Neuronal stem cell (in vitro differentiated cells): ENCODE measurements at regions not wholly inside any gene's neighbourhood (a gene's known extent, or its start where the extent isn't known, plus 50 kb on each side); places are given as distances from the start of the nearest gene placed in this dataset.
"Not testable (repeated sequence)": the region's sequence is repeated elsewhere in the genome, so short reads cannot be mapped to it uniquely, and the experiment has no call there.

Experiments used
- DNase-seq: peaks from one replicate; pipeline ENCODE4 v3.0.0-alpha.2; 2013; ENCODE audit warnings: low spot score
- H2AFZ ChIP-seq: one replicate; pipeline ENCODE4 v1.6.1; 2013; ENCODE audit warnings: mild to moderate bottlenecking, low read length, inconsistent platforms
- H2AK5ac ChIP-seq: 2 replicates; pipeline ENCODE4 v1.6.1; 2013; ENCODE audit warnings: low read depth, mild to moderate bottlenecking, inconsistent platforms, low read length, moderate library complexity, mixed read lengths
- H2BK120ac ChIP-seq: 2 replicates; pipeline ENCODE4 v1.6.1; 2013; ENCODE audit warnings: low read depth, mild to moderate bottlenecking, inconsistent platforms, low read length, moderate library complexity, mixed read lengths
- H2BK12ac ChIP-seq: one replicate; pipeline ENCODE4 v1.6.1; 2013; ENCODE audit warnings: low read length, inconsistent platforms
- H2BK15ac ChIP-seq: 2 replicates; pipeline ENCODE4 v1.6.1; 2013; ENCODE audit warnings: mild to moderate bottlenecking, low read length, inconsistent platforms, mixed read lengths
- H2BK5ac ChIP-seq: one replicate; pipeline ENCODE4 v1.6.1; 2013; ENCODE audit warnings: inconsistent platforms, mild to moderate bottlenecking, low read length, moderate library complexity
- H3K14ac ChIP-seq: one replicate; pipeline ENCODE4 v1.6.1; 2013; ENCODE audit warnings: low read length, inconsistent platforms
- H3K18ac ChIP-seq: 2 replicates; pipeline ENCODE4 v1.6.1; 2013; ENCODE audit warnings: low read length, inconsistent platforms
- H3K23ac ChIP-seq: 2 replicates; pipeline ENCODE4 v1.6.1; 2013; ENCODE audit warnings: low read depth, mild to moderate bottlenecking, mixed read lengths, low read length, inconsistent platforms; ENCODE audit not compliant: poor library complexity
- H3K27ac ChIP-seq: replicated peaks from 3 replicates; pipeline ENCODE4 v1.5.1; 2013; ENCODE audit warnings: low read length, inconsistent platforms
- H3K27me3 ChIP-seq, 3 experiments: 2 replicates each; pipeline ENCODE4 v1.6.1; 2013; ENCODE audit warnings: low read length in 3 of 3, mild to moderate bottlenecking in 2 of 3, inconsistent platforms in 1 of 3, low read depth in 1 of 3, mixed read lengths in 1 of 3, moderate library complexity in 1 of 3; ENCODE audit not compliant: control insufficient read depth in 3 of 3, insufficient read depth in 3 of 3
- H3K36me3 ChIP-seq, 2 donors: replicated peaks in 1 of 2; 2 replicates each; pipeline ENCODE4 v1.6.1; 2013; ENCODE audit warnings: low read length in 2 of 2; ENCODE audit not compliant: control insufficient read depth in 2 of 2, insufficient read depth in 2 of 2
- H3K4ac ChIP-seq: 2 replicates; pipeline ENCODE4 v1.6.1; 2013; ENCODE audit warnings: inconsistent platforms, mild to moderate bottlenecking, low read length, moderate library complexity
- H3K4me1 ChIP-seq, 2 donors: 1 replicate in 1 of 2; 2 replicates in 1 of 2; pipeline ENCODE4 v1.6.1; 2013; ENCODE audit warnings: low read length in 2 of 2, low read depth in 1 of 2; ENCODE audit not compliant: control insufficient read depth in 2 of 2, insufficient read depth in 1 of 2
- H3K4me2 ChIP-seq: one replicate; pipeline ENCODE4 v1.6.1; 2013; ENCODE audit warnings: mild to moderate bottlenecking, low read length, inconsistent platforms; ENCODE audit not compliant: insufficient read depth, poor library complexity, severe bottlenecking
- H3K4me3 ChIP-seq, 2 donors: 2 replicates each; pipeline ENCODE4 v1.5.1; 2013; ENCODE audit warnings: low read length in 2 of 2, mild to moderate bottlenecking in 2 of 2, inconsistent platforms in 1 of 2, moderate library complexity in 1 of 2
- H3K79me1 ChIP-seq: one replicate; pipeline ENCODE4 v1.6.1; 2013; ENCODE audit warnings: low read depth, mild to moderate bottlenecking, inconsistent platforms, low read length, moderate library complexity
- H3K9ac ChIP-seq: one replicate; pipeline ENCODE4 v1.6.1; 2013; ENCODE audit warnings: mild to moderate bottlenecking, low read depth, low read length, inconsistent platforms; ENCODE audit not compliant: poor library complexity
- H3K9me3 ChIP-seq, 2 donors: replicated peaks in 1 of 2; 2 replicates each; pipeline versions ENCODE3 to v1.6.1; 2013; ENCODE audit warnings: low read length in 2 of 2, mild to moderate bottlenecking in 2 of 2, inconsistent platforms in 1 of 2, low read depth in 1 of 2, mixed read lengths in 1 of 2, moderate library complexity in 1 of 2; ENCODE audit not compliant: control insufficient read depth in 2 of 2, insufficient read depth in 1 of 2
- H4K8ac ChIP-seq: one replicate; pipeline ENCODE4 v1.6.1; 2013; ENCODE audit warnings: low read depth, mild to moderate bottlenecking, inconsistent platforms, low read length, moderate library complexity
- H4K91ac ChIP-seq: one replicate; pipeline ENCODE4 v1.6.1; 2013; ENCODE audit warnings: low read length, low read depth, mild to moderate bottlenecking, inconsistent platforms; ENCODE audit not compliant: poor library complexity
- WGBS, 2 donors: extraction: QIAGEN DNeasy Blood & Tissue Kit; methylation state at CpG; one replicate each; pipeline ENCODE4 v1.1.7; 2013; ENCODE audit warnings: missing lambda C conversion rate in 2 of 2, mixed read lengths in 1 of 2; ENCODE audit not compliant: insufficient read length in 2 of 2, insufficient replicate concordance in 1 of 2; ENCODE audit errors: extremely low coverage in 2 of 2; 5-methylcytosine and 5-hydroxymethylcytosine counted together

DNA sequence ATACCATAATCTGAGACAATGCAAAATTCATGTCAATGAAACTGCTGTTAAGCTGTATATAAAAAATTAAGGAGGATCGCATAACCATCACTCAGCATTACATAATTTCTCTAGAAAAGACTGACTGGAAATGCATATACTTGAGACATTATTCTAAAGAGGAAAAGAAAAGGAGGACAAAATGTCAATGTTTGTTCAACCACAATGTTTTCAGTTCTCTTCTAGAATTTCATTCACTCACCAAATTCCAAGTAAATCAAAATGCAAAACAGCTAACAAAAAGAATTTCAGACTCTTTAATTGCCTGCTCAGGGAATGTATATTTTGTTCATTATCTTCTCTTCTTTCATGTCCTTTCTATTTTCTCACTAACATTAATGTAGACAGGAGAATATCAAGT lies 106.2 kb upstream of the CCDC28A start:
- no peak overlapping the region for H3K18ac ChIP-seq
- DNase-seq: no peak
- H3K9me3 ChIP-seq: no peaks in the 10 kb centered on the region
- no peak overlapping the region for H4K8ac ChIP-seq
- no peaks in the 10 kb centered on the region for H3K79me1 ChIP-seq
- no peak overlapping the region for H2AFZ ChIP-seq
- H2BK15ac ChIP-seq: no peak overlapping the region
- no CpG with 5 or more reads among the region's 1 CpG for WGBS, 2 donors
- H3K14ac ChIP-seq: no peak overlapping the region
- H3K4me2 ChIP-seq: no peak overlapping the region
- no peak overlapping the region for H3K23ac ChIP-seq
- H3K4me1 ChIP-seq: no peaks in the 10 kb centered on the region
- no peak overlapping the region for H2BK120ac ChIP-seq
- H3K27ac ChIP-seq: no peak overlapping the region
- no peak overlapping the region for H2AK5ac ChIP-seq
- no peaks in the 10 kb centered on the region for H3K27me3 ChIP-seq
- no peak overlapping the region for H2BK5ac ChIP-seq
- H3K36me3 ChIP-seq: no peaks in the 10 kb centered on the region
- H3K9ac ChIP-seq: no peak overlapping the region
- no peak overlapping the region for H2BK12ac ChIP-seq
- no peak overlapping the region for H3K4ac ChIP-seq
- H3K4me3 ChIP-seq: no peak overlapping the region
- H4K91ac ChIP-seq: no peak overlapping the region

DNA sequence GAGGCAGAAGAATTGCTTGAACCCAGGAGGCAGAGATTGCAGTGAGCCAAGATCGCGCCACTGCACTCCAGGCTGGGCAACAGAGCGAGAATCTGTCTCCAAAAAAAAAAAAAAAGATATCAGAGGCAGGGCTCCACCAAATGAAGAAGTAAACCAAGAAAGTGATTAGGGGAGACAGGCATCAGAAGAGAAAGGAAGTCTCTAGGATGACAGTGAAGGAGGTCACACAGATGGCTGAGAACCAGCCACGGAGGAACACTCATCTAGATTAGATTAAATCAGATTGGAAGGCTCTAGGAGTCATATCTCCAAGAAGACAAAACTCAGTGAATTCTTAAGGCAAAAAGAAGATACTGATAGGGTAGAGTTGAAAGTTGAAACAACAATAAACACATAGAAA lies 102.2 kb upstream of the CCDC28A start:
- no peak overlapping the region for H2BK15ac ChIP-seq
- no peaks in the 10 kb centered on the region for H3K27me3 ChIP-seq
- no peak overlapping the region for H3K14ac ChIP-seq
- no CpG with 5 or more reads among the region's 4 CpGs for WGBS, 2 donors
- H3K36me3 ChIP-seq: no peaks in the 10 kb centered on the region
- no peak overlapping the region for H3K4me3 ChIP-seq
- H3K79me1 ChIP-seq: no peaks in the 10 kb centered on the region
- H3K4me2 ChIP-seq: no peak overlapping the region
- no peak overlapping the region for H2AFZ ChIP-seq
- no peak overlapping the region for H3K9ac ChIP-seq
- no peak overlapping the region for H4K8ac ChIP-seq
- H2AK5ac ChIP-seq: no peak overlapping the region
- no peak overlapping the region for H2BK12ac ChIP-seq
- H3K23ac ChIP-seq: no peak overlapping the region
- no peak overlapping the region for H2BK120ac ChIP-seq
- no peaks in the 10 kb centered on the region for H3K4me1 ChIP-seq
- no peaks in the 10 kb centered on the region for H3K9me3 ChIP-seq
- no peak overlapping the region for H3K27ac ChIP-seq
- H2BK5ac ChIP-seq: no peak overlapping the region
- H3K4ac ChIP-seq: no peak overlapping the region
- H4K91ac ChIP-seq: no peak overlapping the region
- H3K18ac ChIP-seq: no peak overlapping the region
- no peak for DNase-seq

DNA sequence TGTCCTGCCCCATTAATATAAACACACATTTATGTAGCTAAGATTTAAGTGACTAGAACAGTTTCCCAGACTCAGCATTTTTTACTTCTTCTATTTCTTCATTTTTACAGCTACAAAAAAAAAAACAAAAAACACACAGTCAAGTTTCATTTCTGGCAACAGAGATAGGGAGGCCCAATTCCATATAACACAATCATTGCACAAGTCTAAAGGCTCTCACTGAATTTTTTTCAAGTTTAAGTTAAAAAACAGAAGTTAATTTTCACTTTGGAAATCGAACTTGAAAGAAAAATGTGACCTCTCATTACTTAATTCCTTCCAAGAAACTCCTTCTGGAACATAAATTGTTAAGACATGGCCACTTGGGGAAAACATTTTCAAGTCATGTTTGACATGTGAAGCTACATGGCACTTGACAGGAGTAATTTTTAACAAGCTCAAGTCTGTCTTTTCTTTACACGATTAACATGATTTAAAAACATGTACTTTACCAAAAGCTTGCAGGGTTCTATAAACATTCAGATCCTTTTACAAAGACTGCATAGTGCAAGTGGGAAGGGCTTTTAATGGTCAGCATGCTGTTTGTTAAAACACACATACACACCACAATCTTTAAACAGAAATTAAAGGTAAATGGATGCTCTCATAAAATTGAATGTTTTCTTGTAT lies 100.1 kb upstream of the CCDC28A start:
- Histone ChIP-seq H3K27ac (no peak overlapping the region), H4K8ac (no peak overlapping the region), H3K23ac (no peak overlapping the region), H3K79me1 (no peaks in the 10 kb centered on the region), H3K4me1 (peaks cover 0 to 1% of the 10 kb centered on the region in 2 donors), H2AK5ac (no peak overlapping the region), H3K9me3 (no peaks in the 10 kb centered on the region), H2BK15ac (no peak overlapping the region), H2BK5ac (no peak overlapping the region), H2AFZ (no peak overlapping the region), H3K36me3 (no peaks in the 10 kb centered on the region), H2BK12ac (no peak overlapping the region), H3K4ac (no peak overlapping the region), H3K18ac (no peak overlapping the region), H3K14ac (no peak overlapping the region), H3K27me3 (no peaks in the 10 kb centered on the region), H4K91ac (no peak overlapping the region), H3K4me2 (no peak overlapping the region), H3K9ac (no peak overlapping the region), H2BK120ac (no peak overlapping the region), H3K4me3 (no peak overlapping the region)
- WGBS, 2 donors: no CpG with 5 or more reads among the region's 2 CpGs
- DNase-seq: no peak

DNA sequence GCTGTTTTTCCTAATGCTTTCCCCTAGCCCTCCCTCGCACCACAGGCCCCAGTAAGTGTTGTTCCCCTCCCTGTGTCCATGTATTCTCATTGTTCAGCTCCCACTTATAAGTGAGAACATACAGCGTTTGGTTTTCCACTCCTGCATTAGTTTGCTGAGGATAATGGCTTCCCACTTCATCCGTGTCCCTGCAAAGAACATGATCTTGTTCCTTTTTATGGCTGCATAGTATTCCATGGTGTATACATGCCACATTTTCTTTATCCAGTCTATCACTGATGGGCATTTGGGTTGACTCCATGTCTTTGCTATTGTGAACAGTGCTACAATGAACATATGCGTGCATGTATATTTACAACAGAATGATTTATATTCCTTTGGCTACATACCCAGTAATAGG lies 99.1 kb upstream of the CCDC28A start:
- H2BK5ac ChIP-seq, H3K9me3 ChIP-seq, DNase-seq, H3K4me1 ChIP-seq, H3K23ac ChIP-seq, H3K14ac ChIP-seq, H3K27me3 ChIP-seq, H2BK120ac ChIP-seq, H4K8ac ChIP-seq, H3K36me3 ChIP-seq, H2BK12ac ChIP-seq, H2BK15ac ChIP-seq, H3K4me3 ChIP-seq, H2AFZ ChIP-seq, H3K9ac ChIP-seq, H3K79me1 ChIP-seq, H3K18ac ChIP-seq, H3K4ac ChIP-seq, H3K4me2 ChIP-seq, H4K91ac ChIP-seq, H2AK5ac ChIP-seq, H3K27ac ChIP-seq: not testable (repeated sequence)
- no CpG with 5 or more reads among the region's 4 CpGs for WGBS, 2 donors
